Lower lobe of right lung (tissue), 2 donors: ENCODE measurements at regions not wholly inside any gene's neighbourhood (a gene's known extent, or its start where the extent isn't known, plus 50 kb on each side); places are given as distances from the start of the nearest gene placed in this dataset.

Experiments used
- ATAC-seq, 2 donors: fragments of 200-7000 bp; cut with Tn5 transposase; one replicate each; pipeline ENCODE4 v1.9.1; 2020 to 2022; ENCODE audit warnings: mild to moderate bottlenecking in 2 of 2, moderate library complexity in 2 of 2
- DNase-seq: peaks from one replicate; pipeline ENCODE4 v3.0.0-alpha.2; 2020
- H3K27ac ChIP-seq: fragments of 200-600 bp; one replicate; pipeline ENCODE4 v1.8.0; 2022
- H3K27me3 ChIP-seq: fragments of 200-600 bp; one replicate; pipeline ENCODE4 v1.8.0; 2022; ENCODE audit warnings: low read depth
- H3K36me3 ChIP-seq: fragments of 200-600 bp; one replicate; pipeline ENCODE4 v1.8.0; 2022; ENCODE audit warnings: mild to moderate bottlenecking
- H3K4me1 ChIP-seq: fragments of 200-600 bp; one replicate; pipeline ENCODE4 v1.8.0; 2022
- H3K4me3 ChIP-seq: fragments of 200-600 bp; one replicate; pipeline ENCODE4 v1.8.0; 2022; ENCODE audit warnings: mild to moderate bottlenecking
- H3K9me3 ChIP-seq: fragments of 200-600 bp; one replicate; pipeline ENCODE4 v1.8.0; 2022
- intact Hi-C: fragments of 100-400 bp; cut with DNase I; formaldehyde crosslinking; loops from one replicate; pipeline ENCODE4 v1.11.0; 2022
- TF ChIP-seq, protein P1 (sequence below): fragments of 200-600 bp; IDR thresholded peaks from one replicate; pipeline ENCODE4 v1.8.0; 2022; ENCODE audit warnings: antibody characterized with exemption, mild to moderate bottlenecking
- donor health status: DM: no; HTN: yes; CAD: no; lungs with severe emphysema.

DNA sequence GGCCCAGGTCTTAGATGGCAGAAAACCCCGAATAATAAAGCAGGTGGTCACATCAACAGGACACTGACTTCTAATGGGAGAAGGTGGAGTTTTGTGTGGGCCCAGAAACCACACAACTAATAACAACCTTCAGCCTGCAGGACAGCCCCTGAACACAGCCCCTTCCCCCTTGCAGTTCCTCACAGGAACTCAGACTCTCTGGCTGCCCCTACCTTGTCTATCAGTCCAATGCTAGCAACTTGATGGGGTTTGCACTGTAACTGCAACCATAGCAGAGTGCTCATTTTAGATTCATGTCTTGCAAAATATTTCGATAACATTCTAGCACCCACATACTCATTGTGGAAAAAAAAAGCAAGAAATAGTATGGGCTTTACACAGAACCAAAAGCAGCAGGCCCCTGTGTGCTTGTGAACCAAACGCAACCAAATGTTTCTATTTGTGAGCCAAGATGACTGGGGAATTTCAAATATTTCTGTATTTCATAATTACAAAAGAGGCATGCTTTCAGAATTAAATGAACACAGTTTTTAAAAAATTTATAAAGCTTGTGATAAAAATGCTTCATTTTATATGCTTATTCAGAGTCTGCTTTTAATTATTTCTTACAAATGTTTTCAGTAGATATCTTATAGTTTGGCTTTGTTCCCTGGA lies 62.7 kb upstream of the PDE4D start:
- intact Hi-C loops, result no loop called here
- H3K36me3 ChIP-seq, result no peaks in the 10 kb centered on the region
- DNase-seq (no peak), ATAC-seq (no peak)
- H3K4me3 ChIP-seq, result no peak overlapping the region
- H3K9me3 ChIP-seq, result no peaks in the 10 kb centered on the region
- H3K27ac ChIP-seq, result no peak overlapping the region
- TF ChIP-seq, protein P1, sequence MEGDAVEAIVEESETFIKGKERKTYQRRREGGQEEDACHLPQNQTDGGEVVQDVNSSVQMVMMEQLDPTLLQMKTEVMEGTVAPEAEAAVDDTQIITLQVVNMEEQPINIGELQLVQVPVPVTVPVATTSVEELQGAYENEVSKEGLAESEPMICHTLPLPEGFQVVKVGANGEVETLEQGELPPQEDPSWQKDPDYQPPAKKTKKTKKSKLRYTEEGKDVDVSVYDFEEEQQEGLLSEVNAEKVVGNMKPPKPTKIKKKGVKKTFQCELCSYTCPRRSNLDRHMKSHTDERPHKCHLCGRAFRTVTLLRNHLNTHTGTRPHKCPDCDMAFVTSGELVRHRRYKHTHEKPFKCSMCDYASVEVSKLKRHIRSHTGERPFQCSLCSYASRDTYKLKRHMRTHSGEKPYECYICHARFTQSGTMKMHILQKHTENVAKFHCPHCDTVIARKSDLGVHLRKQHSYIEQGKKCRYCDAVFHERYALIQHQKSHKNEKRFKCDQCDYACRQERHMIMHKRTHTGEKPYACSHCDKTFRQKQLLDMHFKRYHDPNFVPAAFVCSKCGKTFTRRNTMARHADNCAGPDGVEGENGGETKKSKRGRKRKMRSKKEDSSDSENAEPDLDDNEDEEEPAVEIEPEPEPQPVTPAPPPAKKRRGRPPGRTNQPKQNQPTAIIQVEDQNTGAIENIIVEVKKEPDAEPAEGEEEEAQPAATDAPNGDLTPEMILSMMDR, result no peak
- no peaks in the 10 kb centered on the region for H3K4me1 ChIP-seq
- H3K27me3 ChIP-seq, result no peaks in the 10 kb centered on the region

DNA sequence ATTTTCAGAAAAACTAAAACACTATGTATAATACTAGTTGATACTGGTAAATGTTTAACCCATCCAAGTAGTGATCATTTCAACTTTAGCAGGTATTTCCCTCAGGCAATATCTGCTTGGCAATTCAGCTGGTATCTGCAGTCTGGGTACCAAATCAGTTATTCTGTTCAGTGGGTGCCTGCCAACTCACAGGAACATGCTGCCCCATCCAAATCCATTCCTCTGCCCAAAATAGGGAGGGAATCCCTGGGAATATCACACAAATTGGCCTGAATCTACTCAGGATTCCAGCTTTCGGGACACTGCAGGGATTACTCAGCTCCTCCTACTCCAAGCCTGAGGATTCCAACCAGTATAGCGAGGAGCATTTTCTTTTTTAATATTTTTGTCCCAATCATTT lies 61.7 kb upstream of the PDE4D start:
- no peaks in the 10 kb centered on the region for H3K4me1 ChIP-seq
- no peak overlapping the region for H3K27ac ChIP-seq
- DNase-seq (no peak), ATAC-seq (no peak)
- H3K36me3 ChIP-seq, result no peaks in the 10 kb centered on the region
- intact Hi-C loops, result no loop called here
- TF ChIP-seq, protein P1, result no peak
- H3K4me3 ChIP-seq, result no peak overlapping the region
- H3K27me3 ChIP-seq, result no peaks in the 10 kb centered on the region
- H3K9me3 ChIP-seq, result no peaks in the 10 kb centered on the region

DNA sequence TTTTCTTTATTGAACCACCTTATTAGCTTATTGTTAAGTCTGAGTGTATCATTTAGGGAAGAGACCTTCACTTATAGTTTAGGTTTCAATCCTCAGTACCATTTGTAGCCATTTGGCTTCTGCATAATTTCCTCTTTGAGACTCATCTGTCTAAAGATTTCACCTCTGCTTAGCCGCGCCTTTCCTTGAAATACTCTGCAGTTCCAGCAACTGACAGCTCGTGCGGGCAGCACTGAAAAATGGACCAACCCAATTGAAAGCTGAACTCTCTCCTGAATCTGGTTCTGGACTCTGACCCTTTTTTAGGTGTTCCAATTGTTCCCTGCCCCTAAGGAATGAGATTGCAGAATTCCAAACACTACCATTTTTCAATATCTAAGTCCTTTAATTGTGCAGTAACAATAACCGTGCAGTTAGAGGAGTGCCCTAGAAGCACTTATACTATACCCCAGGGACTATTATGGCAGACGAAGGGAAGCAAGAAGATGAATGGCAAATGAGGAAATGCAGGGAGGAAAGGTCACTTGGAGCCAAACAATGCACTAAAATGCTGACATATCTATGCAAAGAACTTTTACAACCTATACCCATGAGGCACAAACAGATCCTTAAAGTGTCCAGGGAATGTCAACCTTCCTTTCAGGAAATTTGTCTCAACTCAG lies 50.1 kb upstream of the PDE4D start:
- intact Hi-C loops, result no loop called here
- Histone ChIP-seq H3K9me3 (no peaks in the 10 kb centered on the region), H3K27me3 (no peaks in the 10 kb centered on the region), H3K36me3 (no peaks in the 10 kb centered on the region), H3K4me1 (no peaks in the 10 kb centered on the region), H3K27ac (no peak overlapping the region), H3K4me3 (no peak overlapping the region)
- ATAC-seq (no peak), DNase-seq (no peak)
- TF ChIP-seq, protein P1, result no peak
